PC-3 (cell line): ENCODE measurements at regions not wholly inside any gene's neighbourhood (a gene's known extent, or its start where the extent isn't known, plus 50 kb on each side); places are given as distances from the start of the nearest gene placed in this dataset.

Experiments
- EZH2 ChIP-seq: fragments of 300-600 bp; sonication (generic); IDR thresholded peaks from one replicate; pipeline ENCODE4 v1.6.1; 2017; ENCODE audit warnings: antibody characterized with exemption, mild to moderate bottlenecking, low read length; ENCODE audit not compliant: unreplicated experiment
- TF ChIP-seq, protein P1 (sequence below): fragments of 300-600 bp; sonication (generic); conservative IDR thresholded peaks from 2 replicates; pipeline ENCODE4 v1.5.1; 2017; ENCODE audit warnings: antibody characterized with exemption, low read depth, mild to moderate bottlenecking, low read length

DNA sequence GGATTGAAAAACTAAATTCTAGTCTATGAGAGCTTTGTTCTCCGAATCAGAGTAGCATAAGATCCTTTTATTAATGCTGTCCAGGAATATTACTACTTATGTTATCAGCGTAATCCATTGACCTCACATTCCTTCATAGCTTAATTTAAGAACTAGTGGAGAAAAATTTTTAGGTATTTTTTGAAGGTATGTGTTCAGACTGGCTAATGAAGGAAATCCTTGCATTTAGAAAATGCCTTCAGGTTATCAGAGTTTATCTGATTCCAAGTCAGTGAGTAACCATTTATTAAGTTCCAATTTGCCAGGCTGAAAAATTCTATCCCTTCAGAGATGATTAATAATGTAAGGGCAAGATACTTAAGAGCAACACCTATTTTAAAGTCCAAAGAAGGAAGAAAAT, 338.2 kb upstream of the B3GALT2 start:
- TF ChIP-seq, protein P1, sequence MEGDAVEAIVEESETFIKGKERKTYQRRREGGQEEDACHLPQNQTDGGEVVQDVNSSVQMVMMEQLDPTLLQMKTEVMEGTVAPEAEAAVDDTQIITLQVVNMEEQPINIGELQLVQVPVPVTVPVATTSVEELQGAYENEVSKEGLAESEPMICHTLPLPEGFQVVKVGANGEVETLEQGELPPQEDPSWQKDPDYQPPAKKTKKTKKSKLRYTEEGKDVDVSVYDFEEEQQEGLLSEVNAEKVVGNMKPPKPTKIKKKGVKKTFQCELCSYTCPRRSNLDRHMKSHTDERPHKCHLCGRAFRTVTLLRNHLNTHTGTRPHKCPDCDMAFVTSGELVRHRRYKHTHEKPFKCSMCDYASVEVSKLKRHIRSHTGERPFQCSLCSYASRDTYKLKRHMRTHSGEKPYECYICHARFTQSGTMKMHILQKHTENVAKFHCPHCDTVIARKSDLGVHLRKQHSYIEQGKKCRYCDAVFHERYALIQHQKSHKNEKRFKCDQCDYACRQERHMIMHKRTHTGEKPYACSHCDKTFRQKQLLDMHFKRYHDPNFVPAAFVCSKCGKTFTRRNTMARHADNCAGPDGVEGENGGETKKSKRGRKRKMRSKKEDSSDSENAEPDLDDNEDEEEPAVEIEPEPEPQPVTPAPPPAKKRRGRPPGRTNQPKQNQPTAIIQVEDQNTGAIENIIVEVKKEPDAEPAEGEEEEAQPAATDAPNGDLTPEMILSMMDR, result no peak
- no peak for TF ChIP-seq EZH2
